Ramos (cell line): ENCODE measurements at regions not wholly inside any gene's neighbourhood (a gene's known extent, or its start where the extent isn't known, plus 50 kb on each side); places are given as distances from the start of the nearest gene placed in this dataset.

ENCODE experiments used
- in situ Hi-C: fragments of 300-500 bp; cut with MboI; formaldehyde crosslinking; loops from one replicate; pipeline ENCODE4 v1.14.3; 2022; ENCODE audit warnings: low sequenced_read_pairs; ENCODE audit not compliant: unreplicated experiment

GRCh38 chr1:29861922-29862321, 625.6 kb downstream of the PTPRU start:
- in situ Hi-C loops, result no loop called here

GRCh38 chr1:29861446-29861845, 625.1 kb downstream of the PTPRU start:
- in situ Hi-C loops, result no loop called here

DNA sequence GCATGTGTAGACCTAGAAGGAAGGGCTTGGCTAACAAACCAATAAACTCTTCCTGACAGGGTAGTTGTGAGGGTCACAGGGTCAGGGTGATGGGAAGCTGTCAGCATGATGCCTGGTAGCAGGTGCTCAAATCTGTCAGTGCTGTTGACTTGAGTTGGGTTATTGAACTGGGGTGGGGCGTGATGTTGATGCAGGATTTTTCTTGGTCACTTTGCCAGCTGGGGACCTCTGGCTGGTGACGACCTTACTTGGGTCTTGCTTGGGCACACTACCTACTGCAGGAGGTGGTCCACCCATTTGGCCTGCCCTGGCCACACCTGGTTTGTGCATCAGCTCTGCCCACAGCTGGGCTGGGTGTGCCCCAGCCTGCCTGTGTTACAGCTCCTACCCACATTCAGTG, 624.4 kb downstream of the PTPRU start:
- in situ Hi-C loops, result no loop called here

DNA sequence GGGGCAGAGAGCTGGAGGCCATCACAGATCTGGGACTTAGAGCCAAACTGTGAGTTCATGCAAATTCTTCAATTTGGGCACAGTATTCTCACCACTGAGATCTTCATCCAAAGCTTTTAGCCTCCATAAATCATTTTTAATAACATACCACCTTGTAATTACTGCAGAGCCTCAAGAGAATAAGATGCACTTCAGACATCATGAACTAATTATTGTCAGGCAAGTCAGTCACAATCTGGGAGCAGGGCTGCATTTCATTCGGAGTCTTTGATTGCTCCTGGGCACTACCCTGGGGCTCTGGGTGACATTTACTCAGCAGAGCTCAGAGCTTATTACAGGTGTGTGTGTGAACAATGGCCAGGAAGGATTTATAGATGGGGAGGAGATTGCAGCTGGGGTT, 623.7 kb downstream of the PTPRU start:
- in situ Hi-C loops, result no loop called here

- in situ Hi-C loops, result no loop called here
Observed at GRCh38 chr1:29859126-29859525, 622.8 kb downstream of the PTPRU start.

- in situ Hi-C loops, result no loop called here
Observed at GRCh38 chr1:29858646-29859045, 622.3 kb downstream of the PTPRU start.

DNA sequence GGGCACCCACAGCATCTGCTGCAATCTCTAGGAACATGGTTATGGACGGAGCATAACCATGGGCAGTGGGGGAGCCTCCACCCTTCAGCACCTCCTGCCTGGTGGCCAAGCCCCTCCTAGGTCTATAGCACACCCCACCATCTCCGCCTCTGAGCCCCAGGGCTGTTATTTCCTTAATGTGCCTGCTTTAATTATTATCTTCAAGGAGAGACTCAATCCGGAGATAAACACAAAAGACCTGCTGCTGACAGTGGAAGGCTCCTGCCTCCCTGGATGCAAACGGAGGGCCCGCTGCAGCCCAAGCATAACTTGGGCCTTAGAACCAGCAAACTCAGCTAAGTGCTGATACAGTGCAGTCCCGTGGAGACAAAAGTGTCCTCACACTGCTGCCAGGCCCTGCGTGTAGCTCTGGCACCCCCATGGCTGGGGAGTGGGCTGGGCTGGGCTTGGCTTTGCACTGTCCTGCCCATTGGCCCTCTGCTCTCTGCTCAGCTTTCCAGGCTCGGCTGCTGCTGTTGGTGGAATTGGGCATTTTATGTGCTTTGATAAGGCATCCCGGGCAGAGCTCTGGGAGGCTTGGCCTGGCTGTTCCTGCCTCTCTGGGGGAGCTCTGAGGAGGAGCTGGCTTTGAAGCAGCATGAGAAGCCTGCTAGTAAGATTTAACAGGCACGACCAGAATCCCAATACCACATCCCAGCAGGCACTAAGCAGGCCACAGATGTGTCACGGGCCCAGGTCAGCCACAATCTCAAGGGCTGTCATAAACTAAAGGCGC, 620.2 kb downstream of the PTPRU start:
- in situ Hi-C loops, result no loop called here

- in situ Hi-C loops, result no loop called here
Observed at GRCh38 chr1:29855561-29856160, 619.3 kb downstream of the PTPRU start.

DNA sequence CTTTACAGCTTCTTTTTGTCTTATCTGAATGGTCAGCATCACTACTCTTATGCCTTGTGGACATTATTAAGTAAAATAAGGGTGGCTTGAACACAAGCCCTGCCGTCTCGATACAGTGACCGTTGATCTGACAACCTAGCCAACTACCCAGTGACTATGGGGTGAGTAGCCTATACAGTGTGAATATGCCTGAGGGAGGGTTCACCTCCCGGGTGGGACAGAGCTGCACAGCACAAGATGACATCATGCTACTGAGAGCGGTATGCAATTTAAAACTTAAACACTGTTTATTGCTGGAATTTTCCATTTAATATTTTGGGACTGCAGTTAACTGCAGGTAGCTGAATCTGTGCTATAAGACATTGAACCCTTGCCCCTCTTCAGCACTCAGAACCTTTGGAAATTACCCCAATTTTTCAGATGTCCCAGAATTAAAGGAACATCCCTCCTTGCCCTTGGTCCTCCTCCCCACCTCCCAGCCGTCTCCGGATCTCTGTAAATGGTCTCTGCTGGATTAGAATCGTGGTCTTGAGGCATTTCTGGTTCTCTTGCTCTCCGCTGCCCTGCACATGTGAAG, 618.5 kb downstream of the PTPRU start:
- in situ Hi-C loops, result no loop called here

GRCh38 chr1:29853716-29854330, 617.5 kb downstream of the PTPRU start:
- in situ Hi-C loops, result no loop called here

DNA sequence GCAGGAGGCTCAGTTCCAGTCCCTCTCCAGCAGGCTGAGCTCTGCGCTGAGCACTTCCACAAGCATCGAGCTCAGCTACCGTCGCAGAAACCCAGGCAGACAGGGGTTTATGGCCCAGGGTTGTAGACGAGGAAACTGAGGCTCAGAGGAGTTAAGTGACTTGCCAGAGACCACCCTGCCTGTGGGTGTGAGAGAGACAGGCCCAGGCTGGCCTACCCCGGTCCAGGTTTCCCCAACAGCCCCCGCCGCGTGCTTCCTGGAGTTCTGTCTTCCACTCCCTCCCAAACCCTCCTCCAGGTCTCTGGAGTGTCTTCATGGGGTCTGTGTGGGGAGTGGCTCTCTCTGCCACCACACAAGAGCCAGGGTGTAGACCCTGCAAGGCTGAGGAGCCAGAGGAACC, 615.9 kb downstream of the PTPRU start:
- in situ Hi-C loops, result no loop called here

DNA sequence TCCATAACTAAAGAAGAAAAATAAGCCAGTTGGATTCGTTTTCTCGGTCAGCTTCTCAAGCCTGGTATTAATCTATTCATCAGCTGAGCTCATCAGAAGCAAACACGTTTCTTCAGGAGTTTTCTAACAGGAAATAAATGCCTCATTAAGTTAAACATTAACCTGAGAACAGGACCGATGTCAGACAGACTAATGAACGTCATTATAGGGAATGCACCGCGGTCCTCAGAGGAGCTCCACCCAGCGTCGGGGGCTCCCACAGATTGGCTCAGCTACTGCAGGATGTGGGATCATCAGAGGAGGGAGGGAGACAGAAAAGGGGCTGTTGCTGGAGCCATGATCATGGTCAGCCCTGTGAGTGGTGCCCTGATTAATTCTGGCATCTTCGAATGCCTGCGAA, 615.4 kb downstream of the PTPRU start:
- in situ Hi-C loops, result no loop called here

DNA sequence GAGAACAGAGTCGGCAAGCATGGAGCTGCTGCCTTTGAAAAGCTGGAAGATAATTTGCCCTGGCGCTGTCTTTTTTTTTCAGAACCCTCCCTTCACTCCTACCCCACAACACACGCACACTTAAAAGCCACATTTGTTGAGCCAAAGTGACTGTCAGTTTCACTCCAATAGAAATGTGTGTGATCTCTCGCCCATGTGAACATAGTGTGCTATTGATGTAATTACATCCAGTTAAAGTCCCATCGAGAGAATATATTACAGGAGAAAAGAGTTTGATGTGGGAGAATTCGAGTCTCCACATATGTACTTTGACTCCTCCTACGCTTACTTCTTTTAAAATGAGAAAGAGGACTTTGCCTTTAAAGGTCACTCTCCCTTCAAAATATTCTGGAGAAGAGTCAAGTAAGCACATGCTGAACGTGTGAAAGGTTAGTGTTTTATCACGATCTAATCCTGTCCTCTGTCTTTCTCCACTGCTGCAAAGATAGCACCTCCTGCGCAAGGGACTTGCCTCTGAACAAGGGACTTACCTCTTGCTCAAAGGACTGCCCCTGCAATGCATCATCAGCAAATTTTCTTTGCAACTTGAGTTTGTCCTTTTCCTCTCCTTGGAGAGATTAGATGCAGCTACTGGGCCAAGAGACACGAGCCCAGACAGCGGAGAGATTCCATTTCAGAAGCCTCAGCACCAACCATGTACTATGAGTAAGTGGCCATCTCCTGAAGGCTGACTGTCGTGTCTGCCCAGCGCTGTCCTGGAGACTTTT, 613.9 kb downstream of the PTPRU start:
- in situ Hi-C loops, result no loop called here

DNA sequence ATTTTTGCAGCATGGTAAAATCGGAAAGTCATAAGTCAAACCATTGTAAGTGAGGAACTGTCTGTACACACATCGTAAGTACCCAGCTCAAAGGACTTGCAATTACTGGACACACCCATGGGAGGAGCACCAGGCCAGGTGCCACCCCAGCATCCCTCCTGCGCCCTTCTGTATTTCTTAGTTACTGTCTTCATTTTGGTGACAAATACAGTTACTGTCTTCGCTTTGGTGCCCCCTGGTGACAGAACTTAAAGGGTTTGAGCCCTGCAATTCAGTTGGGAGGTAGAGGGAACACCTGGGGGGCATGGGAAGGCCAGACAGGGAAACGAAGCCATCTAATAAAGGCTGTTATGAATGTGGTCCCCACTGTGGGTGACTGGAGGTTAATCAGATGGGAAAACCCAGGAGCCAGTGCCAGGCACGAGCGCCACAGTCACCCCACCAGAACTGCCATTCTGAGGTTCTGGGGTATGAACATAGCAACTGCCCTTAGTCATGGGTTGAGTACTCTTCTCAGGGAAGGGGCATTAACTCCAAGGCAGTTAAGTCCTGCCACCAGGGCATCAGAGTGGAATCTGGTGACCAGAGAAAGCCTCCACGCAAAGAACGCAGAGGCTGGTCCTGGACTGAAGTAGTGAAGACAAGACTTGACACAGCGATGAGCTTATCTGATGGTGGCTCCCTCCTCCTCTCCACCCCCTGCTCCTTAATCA, 612.9 kb downstream of the PTPRU start:
- in situ Hi-C loops, result no loop called here

GRCh38 chr1:29845910-29846309, 609.6 kb downstream of the PTPRU start:
- in situ Hi-C loops, result no loop called here

GRCh38 chr1:29842130-29842529, 605.8 kb downstream of the PTPRU start:
- in situ Hi-C loops, result no loop called here

GRCh38 chr1:29839726-29840125, 603.4 kb downstream of the PTPRU start:
- in situ Hi-C loops, result no loop called here

DNA sequence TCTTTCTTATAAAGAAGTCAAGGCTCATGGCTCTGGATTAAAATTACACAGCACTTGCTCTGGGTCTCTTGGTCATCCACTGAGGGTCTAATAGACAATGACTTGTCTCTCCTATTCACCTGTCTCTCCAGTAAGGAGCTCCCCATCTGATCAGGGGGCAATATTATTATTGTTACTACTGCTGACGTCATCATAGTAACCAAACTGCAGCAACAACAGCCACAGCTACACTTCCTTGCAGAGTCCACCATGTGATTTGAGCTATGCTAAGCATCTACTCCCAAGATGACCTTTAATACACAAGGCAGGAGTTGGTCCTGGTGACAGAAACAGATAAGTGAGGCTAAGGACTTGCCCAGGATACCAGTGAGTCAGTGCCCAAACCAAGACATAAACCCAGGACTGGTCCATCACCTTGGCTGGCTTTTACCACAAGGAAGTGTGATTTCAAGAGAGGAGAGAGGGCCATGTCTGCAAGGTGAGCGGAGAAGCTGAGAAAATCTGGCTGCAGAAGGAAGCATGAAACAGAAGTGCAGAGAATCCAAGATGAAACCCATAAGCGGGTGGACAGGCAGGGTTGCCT, 602.5 kb downstream of the PTPRU start:
- in situ Hi-C loops, result no loop called here
